PC-9 (cell line): ENCODE measurements at regions not wholly inside any gene's neighbourhood (a gene's known extent, or its start where the extent isn't known, plus 50 kb on each side); places are given as distances from the start of the nearest gene placed in this dataset.

Experiments
- CTCF ChIP-seq: fragments of 200-600 bp; sonication (generic); conservative IDR thresholded peaks from 2 replicates; pipeline ENCODE4 v1.6.1; 2017; ENCODE audit warnings: mixed run types, antibody characterized with exemption, mild to moderate bottlenecking, moderate library complexity
- EZH2 ChIP-seq: fragments of 200-600 bp; sonication (generic); IDR thresholded peaks from 2 replicates; pipeline ENCODE4 v1.8.0; 2017; ENCODE audit warnings: antibody characterized with exemption, low read depth

GRCh38 chr16:8519179-8519578 lies 71.1 kb downstream of the TMEM114 start:
- TF ChIP-seq CTCF (no peak), EZH2 (no peak)
